Pancreas (tissue), 10 donors: ENCODE measurements at regions not wholly inside any gene's neighbourhood (a gene's known extent, or its start where the extent isn't known, plus 50 kb on each side); places are given as distances from the start of the nearest gene placed in this dataset.

Source experiments
- ATAC-seq, 4 donors: fragments of 200-7000 bp; cut with Tn5 transposase; one replicate each; pipeline versions ENCODE4 v1.8.0 to v1.9.1; 2020; ENCODE audit warnings: mild to moderate bottlenecking in 4 of 4, moderate library complexity in 4 of 4
- DNase-seq, 6 donors: peaks; one replicate each; pipeline ENCODE4 v3.0.0-alpha.2; 2020
- FAIRE-seq: peaks from 2 replicates; lab custom pipeline; 2012; peaks lifted over from hg19 to GRCh38; lab: Jason Lieb, UNC
- H3K27ac ChIP-seq, 4 donors: fragments of 200-600 bp; sonication (generic); 1 replicate in 3 of 4; 2 replicates in 1 of 4; pipeline versions ENCODE4 v1.5.0 to v1.8.0; 2020
- H3K27me3 ChIP-seq, 4 donors: fragments of 200-600 bp; one replicate each; pipeline ENCODE4 v1.8.0; 2021
- H3K36me3 ChIP-seq, 3 donors: fragments of 200-600 bp; sonication (generic) in 1 of 3; one replicate each; pipeline versions ENCODE4 v1.5.0 to v1.8.0; 2020 to 2021
- H3K4me1 ChIP-seq, 3 donors: fragments of 200-600 bp; one replicate each; pipeline ENCODE4 v1.8.0; 2021
- H3K4me3 ChIP-seq, 4 donors: fragments of 200-600 bp; sonication (generic) in 2 of 4; one replicate each; pipeline versions ENCODE4 v1.5.0 to v1.8.0; 2020 to 2021
- H3K9me3 ChIP-seq, 4 donors: fragments of 200-600 bp; one replicate each; pipeline ENCODE4 v1.8.0; 2021
- CTCF ChIP-seq, 4 donors: fragments of 200-600 bp; sonication (generic) in 3 of 4; IDR thresholded peaks; one replicate each; pipeline versions ENCODE4 v1.5.0 to v1.8.0; 2021; ENCODE audit warnings: antibody characterized with exemption in 4 of 4
- WGBS, 2 donors: extraction: QIAGEN DNeasy Blood & Tissue Kit; methylation state at CpG; one replicate each; pipeline ENCODE4 v1.1.7; 2013; 5-methylcytosine and 5-hydroxymethylcytosine counted together
- intact Hi-C, 3 donors: fragments of 100-400 bp; cut with DNase I; formaldehyde crosslinking; loops; one replicate each; pipeline versions ENCODE4 v1.11.1 to v1.14.2; 2022
- donor health status: healthy with polysubstance abuse.
- donor health status: DM: no; HTN: no; CAD: no; lungs with moderate emphysema.
- donor health status: DM: no; HTN: no; CAD: no.
- donor health status: control.
- donor health status: control.
- donor health status: Bipolar disorder and iron deficiency.
- donor health status: DM: yes; HTN: yes; CAD: no.
- donor health status: DM: no; HTN: no; CAD: no.
- donor health status: DM: no; HTN: no; CAD: no.
- donor health status: DM: yes; HTN: yes; CAD: no.

- Histone ChIP-seq H3K27me3 (no peaks in the 10 kb centered on the region), H3K4me1 (no peaks in the 10 kb centered on the region), H3K4me3 (no peak overlapping the region), H3K9me3 (no peaks in the 10 kb centered on the region), H3K36me3 (no peaks in the 10 kb centered on the region), H3K27ac (no peak overlapping the region)
- intact Hi-C loops: no loop called here
- no peak for DNase-seq
- no peak for FAIRE-seq
- no peak for TF ChIP-seq CTCF (IDR thresholded peaks at IDR 0.05)
- ATAC-seq: no peak
Measured at GRCh38 chr18:51727780-51728179, 530.3 kb upstream of the MEX3C start.

GRCh38 chr18:51731070-51731469 lies 533.6 kb upstream of the MEX3C start:
- ATAC-seq (no peak), DNase-seq (no peak), FAIRE-seq (no peak)
- H3K4me3 ChIP-seq: no peak overlapping the region
- no peak for TF ChIP-seq CTCF (IDR thresholded peaks at IDR 0.05)
- no peaks in the 10 kb centered on the region for H3K27me3 ChIP-seq
- no peaks in the 10 kb centered on the region for H3K36me3 ChIP-seq
- H3K9me3 ChIP-seq: no peaks in the 10 kb centered on the region
- intact Hi-C loops: no loop called here
- H3K27ac ChIP-seq: no peak overlapping the region
- H3K4me1 ChIP-seq: no peaks in the 10 kb centered on the region
- WGBS, 2 donors: 67 to 77% methylated on average over 4 of the region's 4 CpGs

- Histone ChIP-seq H3K9me3 (no peaks in the 10 kb centered on the region), H3K27ac (no peak overlapping the region), H3K4me3 (no peak overlapping the region), H3K27me3 (no peaks in the 10 kb centered on the region), H3K4me1 (no peaks in the 10 kb centered on the region), H3K36me3 (no peaks in the 10 kb centered on the region)
- FAIRE-seq: no peak
- 58 to 68% methylated on average over 3 of the region's 3 CpGs for WGBS, 2 donors
- DNase-seq: no peak
- ATAC-seq: no peak
- TF ChIP-seq CTCF (IDR thresholded peaks at IDR 0.05): no peak
- intact Hi-C loops: no loop called here
Measured at GRCh38 chr18:51734576-51734975, 537.1 kb upstream of the MEX3C start.

- no peak for TF ChIP-seq CTCF (IDR thresholded peaks at IDR 0.05)
- Histone ChIP-seq H3K4me1 (no peaks in the 10 kb centered on the region), H3K9me3 (no peaks in the 10 kb centered on the region), H3K27me3 (no peaks in the 10 kb centered on the region), H3K36me3 (no peaks in the 10 kb centered on the region), H3K4me3 (no peak overlapping the region), H3K27ac (no peak overlapping the region)
- FAIRE-seq (no peak), ATAC-seq (no peak), DNase-seq (no peak)
- WGBS, 2 donors: 71 to 82% methylated on average over 2 of the region's 2 CpGs
- intact Hi-C loops: no loop called here
Measured at GRCh38 chr18:51739044-51739666, 541.7 kb upstream of the MEX3C start.

- FAIRE-seq (no peak), ATAC-seq (no peak), DNase-seq (no peak)
- Histone ChIP-seq H3K4me1 (no peaks in the 10 kb centered on the region), H3K27ac (no peak overlapping the region), H3K27me3 (no peaks in the 10 kb centered on the region), H3K4me3 (no peak overlapping the region), H3K9me3 (no peaks in the 10 kb centered on the region), H3K36me3 (no peaks in the 10 kb centered on the region)
- no peak for TF ChIP-seq CTCF (IDR thresholded peaks at IDR 0.05)
- WGBS, 2 donors: 62 to 75% methylated on average over 4 of the region's 4 CpGs
- intact Hi-C loops: no loop called here
Measured at GRCh38 chr18:51751901-51752300, 554.4 kb upstream of the MEX3C start.
